ENCODE measurements at regions not wholly inside any gene's neighbourhood (a gene's known extent, or its start where the extent isn't known, plus 50 kb on each side); places are given as distances from the start of the nearest gene placed in this dataset.
A peak's percentile ranks its signal among the peaks of the same experiment; 100 is the strongest.
"Not testable (repeated sequence)": the region's sequence is repeated elsewhere in the genome, so short reads cannot be mapped to it uniquely, and the experiment has no call there.

- Histone ChIP-seq H3K79me2 (ENCODE audit: low read length) (no peaks in the 10 kb centered on the region), H3K4me2 (ENCODE audit: low read length) (no peak overlapping the region), H3K36me3 (replicated peaks; ENCODE audit: low read depth, low read length) (no peaks in the 10 kb centered on the region), H3K27ac (ENCODE audit: low read length) (no peak overlapping the region), H3K27me3 (ENCODE audit: low read depth, low read length) (no peaks in the 10 kb centered on the region), H2AFZ (ENCODE audit: low read depth, low read length) (no peak overlapping the region), H3K9ac (ENCODE audit: low read length) (no peak overlapping the region), H3K4me3 (ENCODE audit: low read length) (no peak overlapping the region), H4K20me1 (ENCODE audit: insufficient read depth, low read length) (no peaks in the 10 kb centered on the region), H3K4me1 (ENCODE audit: low read length) (no peaks in the 10 kb centered on the region), H3K9me3 (ENCODE audit: insufficient read depth, low read length) (no peaks in the 10 kb centered on the region)
- TF ChIP-seq CTCF (IDR thresholded peaks at IDR 0.05; ENCODE audit: low read depth, low read length) (no peak), EZH2phosphoT487 (IDR thresholded peaks at IDR 0.05; ENCODE audit: low read depth) (no peak)
Measured at GRCh38 chr13:84588023-84588422, 705.7 kb upstream of the SLITRK1 start.

GRCh38 chr13:84579901-84580300 lies 697.6 kb upstream of the SLITRK1 start:
- not testable (repeated sequence) for H3K27me3 ChIP-seq (ENCODE audit: low read depth, low read length); H2AFZ ChIP-seq (ENCODE audit: low read depth, low read length)

GRCh38 chr13:84574851-84575250 lies 692.6 kb upstream of the SLITRK1 start:
- Histone ChIP-seq H3K27ac (ENCODE audit: low read length) (no peak overlapping the region), H2AFZ (ENCODE audit: low read depth, low read length) (no peak overlapping the region), H3K36me3 (replicated peaks; ENCODE audit: low read depth, low read length) (no peaks in the 10 kb centered on the region), H3K4me1 (ENCODE audit: low read length) (no peaks in the 10 kb centered on the region), H3K27me3 (ENCODE audit: low read depth, low read length) (no peaks in the 10 kb centered on the region), H3K79me2 (ENCODE audit: low read length) (no peaks in the 10 kb centered on the region), H4K20me1 (ENCODE audit: insufficient read depth, low read length) (no peaks in the 10 kb centered on the region), H3K9me3 (ENCODE audit: insufficient read depth, low read length) (no peaks in the 10 kb centered on the region), H3K4me2 (ENCODE audit: low read length) (no peak overlapping the region), H3K4me3 (ENCODE audit: low read length) (no peak overlapping the region), H3K9ac (ENCODE audit: low read length) (no peak overlapping the region)
- TF ChIP-seq CTCF (IDR thresholded peaks at IDR 0.05; ENCODE audit: low read depth, low read length) (peak; percentile 58), EZH2phosphoT487 (IDR thresholded peaks at IDR 0.05; ENCODE audit: low read depth) (no peak)

More at GRCh38 chr13:84579901-84580300, 697.6 kb upstream of the SLITRK1 start:
- not testable (repeated sequence) for H3K27ac ChIP-seq (ENCODE audit: low read length); H3K4me1 ChIP-seq (ENCODE audit: low read length); H3K4me2 ChIP-seq (ENCODE audit: low read length); H3K4me3 ChIP-seq (ENCODE audit: low read length); H3K9me3 ChIP-seq (ENCODE audit: insufficient read depth, low read length); H3K9ac ChIP-seq (ENCODE audit: low read length); H3K79me2 ChIP-seq (ENCODE audit: low read length); H4K20me1 ChIP-seq (ENCODE audit: insufficient read depth, low read length); H3K36me3 ChIP-seq (replicated peaks; ENCODE audit: low read depth, low read length)

- H2AFZ ChIP-seq (ENCODE audit: low read depth, low read length), result peak overlapping the region; percentile 57; the same call in 1 of the 2 replicates
- no peaks in the 10 kb centered on the region for H3K36me3 ChIP-seq (replicated peaks; ENCODE audit: low read depth, low read length)
- no peaks in the 10 kb centered on the region for H4K20me1 ChIP-seq (ENCODE audit: insufficient read depth, low read length)
- H3K9me3 ChIP-seq (ENCODE audit: insufficient read depth, low read length), result no peaks in the 10 kb centered on the region
- H3K4me3 ChIP-seq (ENCODE audit: low read length), result no peak overlapping the region
- no peak for TF ChIP-seq EZH2phosphoT487 (IDR thresholded peaks at IDR 0.05; ENCODE audit: low read depth)
- TF ChIP-seq CTCF (IDR thresholded peaks at IDR 0.05; ENCODE audit: low read depth, low read length), result peak; percentile 17
- no peaks in the 10 kb centered on the region for H3K79me2 ChIP-seq (ENCODE audit: low read length)
- no peaks in the 10 kb centered on the region for H3K27me3 ChIP-seq (ENCODE audit: low read depth, low read length)
- H3K4me2 ChIP-seq (ENCODE audit: low read length), result no peak overlapping the region
- H3K4me1 ChIP-seq (ENCODE audit: low read length), result peaks cover 13% of the 10 kb centered on the region
- no peak overlapping the region for H3K9ac ChIP-seq (ENCODE audit: low read length)
- H3K27ac ChIP-seq (ENCODE audit: low read length), result no peak overlapping the region
Measured at GRCh38 chr13:84571264-84571663, 689.0 kb upstream of the SLITRK1 start.

GRCh38 chr13:84570831-84571230 lies 688.6 kb upstream of the SLITRK1 start:
- Histone ChIP-seq H3K27ac (ENCODE audit: low read length) (no peak overlapping the region), H3K4me1 (ENCODE audit: low read length) (peaks cover 13% of the 10 kb centered on the region), H3K4me3 (ENCODE audit: low read length) (no peak overlapping the region)

More at GRCh38 chr13:84570831-84571230, 688.6 kb upstream of the SLITRK1 start:
- no peaks in the 10 kb centered on the region for H3K36me3 ChIP-seq (replicated peaks; ENCODE audit: low read depth, low read length)
- no peaks in the 10 kb centered on the region for H3K27me3 ChIP-seq (ENCODE audit: low read depth, low read length)
- TF ChIP-seq EZH2phosphoT487 (IDR thresholded peaks at IDR 0.05; ENCODE audit: low read depth), result no peak
- TF ChIP-seq CTCF (IDR thresholded peaks at IDR 0.05; ENCODE audit: low read depth, low read length), result no peak
- no peaks in the 10 kb centered on the region for H3K9me3 ChIP-seq (ENCODE audit: insufficient read depth, low read length)
- H2AFZ ChIP-seq (ENCODE audit: low read depth, low read length), result peak overlapping the region; percentile 57; the same call in 1 of the 2 replicates
- no peak overlapping the region for H3K4me2 ChIP-seq (ENCODE audit: low read length)
- H3K79me2 ChIP-seq (ENCODE audit: low read length), result no peaks in the 10 kb centered on the region
- no peaks in the 10 kb centered on the region for H4K20me1 ChIP-seq (ENCODE audit: insufficient read depth, low read length)
- H3K9ac ChIP-seq (ENCODE audit: low read length), result no peak overlapping the region
